B cell (primary cell): ENCODE measurements at regions not wholly inside any gene's neighbourhood (a gene's known extent, or its start where the extent isn't known, plus 50 kb on each side); places are given as distances from the start of the nearest gene placed in this dataset.

Experiments
- CTCF ChIP-seq: fragments of 200-600 bp; IDR thresholded peaks from one replicate; pipeline ENCODE4 v1.8.0; 2022; ENCODE audit warnings: antibody characterized with exemption, mild to moderate bottlenecking
- EZH2 ChIP-seq: IDR thresholded peaks from 2 replicates; pipeline ENCODE4 v1.6.1; 2012; ENCODE audit warnings: borderline replicate concordance, low read depth, mild to moderate bottlenecking, moderate library complexity, low read length; ENCODE audit not compliant: insufficient read depth, poor library complexity, severe bottlenecking

DNA sequence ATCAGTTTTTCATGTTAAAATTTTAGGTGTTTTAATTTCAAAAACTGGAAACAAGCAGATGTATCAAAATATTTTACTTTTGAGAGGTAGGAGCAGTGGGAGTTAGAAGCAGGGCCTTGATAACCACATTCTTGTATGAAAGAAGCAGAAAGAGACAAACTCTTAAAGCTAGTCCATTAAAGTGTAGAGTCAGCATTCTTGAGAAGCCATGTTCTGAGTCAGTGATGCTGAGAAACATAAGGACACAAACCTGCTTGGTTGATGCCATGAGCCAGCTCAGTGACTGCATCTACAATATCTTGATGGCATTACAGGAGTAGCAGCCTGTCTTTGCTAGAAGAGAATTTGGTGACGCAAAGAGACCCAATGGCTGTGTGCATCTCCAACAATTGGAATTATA lies 826.1 kb upstream of the CTNND2 start:
- TF ChIP-seq CTCF = no peak
- TF ChIP-seq EZH2 = no peak
